Upper lobe of left lung (tissue), 4 donors: ENCODE measurements at regions not wholly inside any gene's neighbourhood (a gene's known extent, or its start where the extent isn't known, plus 50 kb on each side); places are given as distances from the start of the nearest gene placed in this dataset.

ENCODE experiments used
- EP300 ChIP-seq, 4 donors: sonication (generic); formaldehyde crosslinking; IDR thresholded peaks; one replicate each; pipeline ENCODE4 v1.5.1; 2017; ENCODE audit warnings: antibody characterized with exemption in 4 of 4, control low read depth in 2 of 4
- POLR2A ChIP-seq, 4 donors: fragments of 450-650 bp; IDR thresholded peaks; one replicate each; pipeline ENCODE4 v1.5.1; 2016 to 2017; ENCODE audit warnings: antibody characterized with exemption in 4 of 4, mild to moderate bottlenecking in 2 of 4
- TF ChIP-seq, protein P1 (sequence below), 6 experiments: fragments of 450-650 bp in 4 of 6; fragments of 200-600 bp in 2 of 6; sonication (generic) in 2 of 6; IDR thresholded peaks; one replicate each; pipeline ENCODE4 v1.5.1; 2016 to 2019; ENCODE audit warnings: antibody characterized with exemption in 6 of 6

DNA sequence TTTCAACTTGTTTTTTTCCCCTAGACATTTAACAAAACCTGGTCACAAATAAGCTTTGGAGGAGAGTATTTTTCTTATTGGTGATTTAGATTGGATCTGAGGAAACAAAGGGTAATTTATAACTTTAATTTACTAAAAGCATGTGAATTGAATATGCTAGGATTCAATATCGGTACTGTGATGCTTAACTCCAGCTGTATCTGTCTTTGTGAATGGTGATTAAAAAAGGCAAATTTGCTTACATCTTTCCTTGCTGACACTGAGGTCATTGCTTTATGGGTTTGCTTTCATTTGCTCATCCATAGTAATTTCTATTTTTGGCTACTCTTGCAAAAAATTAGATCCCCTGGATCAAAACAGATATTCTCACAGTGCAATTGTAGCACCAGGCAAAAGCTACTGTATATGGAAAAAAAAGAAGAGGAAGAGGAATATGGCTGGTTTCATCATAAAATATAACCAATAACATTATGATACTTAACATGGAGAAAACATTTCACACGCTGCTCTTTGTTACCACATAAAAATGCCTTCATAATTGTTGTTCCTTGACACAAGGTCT lies 832.0 kb upstream of the ZEB2 start:
- TF ChIP-seq, protein P1, sequence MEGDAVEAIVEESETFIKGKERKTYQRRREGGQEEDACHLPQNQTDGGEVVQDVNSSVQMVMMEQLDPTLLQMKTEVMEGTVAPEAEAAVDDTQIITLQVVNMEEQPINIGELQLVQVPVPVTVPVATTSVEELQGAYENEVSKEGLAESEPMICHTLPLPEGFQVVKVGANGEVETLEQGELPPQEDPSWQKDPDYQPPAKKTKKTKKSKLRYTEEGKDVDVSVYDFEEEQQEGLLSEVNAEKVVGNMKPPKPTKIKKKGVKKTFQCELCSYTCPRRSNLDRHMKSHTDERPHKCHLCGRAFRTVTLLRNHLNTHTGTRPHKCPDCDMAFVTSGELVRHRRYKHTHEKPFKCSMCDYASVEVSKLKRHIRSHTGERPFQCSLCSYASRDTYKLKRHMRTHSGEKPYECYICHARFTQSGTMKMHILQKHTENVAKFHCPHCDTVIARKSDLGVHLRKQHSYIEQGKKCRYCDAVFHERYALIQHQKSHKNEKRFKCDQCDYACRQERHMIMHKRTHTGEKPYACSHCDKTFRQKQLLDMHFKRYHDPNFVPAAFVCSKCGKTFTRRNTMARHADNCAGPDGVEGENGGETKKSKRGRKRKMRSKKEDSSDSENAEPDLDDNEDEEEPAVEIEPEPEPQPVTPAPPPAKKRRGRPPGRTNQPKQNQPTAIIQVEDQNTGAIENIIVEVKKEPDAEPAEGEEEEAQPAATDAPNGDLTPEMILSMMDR (IDR thresholded peaks at IDR 0.05) = no peak
- TF ChIP-seq EP300 (IDR thresholded peaks at IDR 0.05) (no peak), POLR2A (IDR thresholded peaks at IDR 0.05) (no peak)
